ENCODE measurements at regions not wholly inside any gene's neighbourhood (a gene's known extent, or its start where the extent isn't known, plus 50 kb on each side); places are given as distances from the start of the nearest gene placed in this dataset.
"Not testable (repeated sequence)": the region's sequence is repeated elsewhere in the genome, so short reads cannot be mapped to it uniquely, and the experiment has no call there.

- no peak for ATAC-seq
- no peak overlapping the region for H3K4me3 Mint-ChIP-seq
Observed at GRCh38 chr9:7432989-7433388, 366.6 kb downstream of the DMAC1 start.

GRCh38 chr9:7417397-7417796, 382.2 kb downstream of the DMAC1 start:
- not testable (repeated sequence) for H3K4me1 Mint-ChIP-seq; ATAC-seq; H3K27ac Mint-ChIP-seq; H3K36me3 Mint-ChIP-seq; H3K4me3 Mint-ChIP-seq; DNase-seq (ENCODE audit: low spot score in 2 of 2); H3K9me3 Mint-ChIP-seq

More at GRCh38 chr9:7432989-7433388, 366.6 kb downstream of the DMAC1 start:
- no peaks in the 10 kb centered on the region for H3K4me1 Mint-ChIP-seq
- H3K9me3 Mint-ChIP-seq: peaks cover 7% of the 10 kb centered on the region
- H3K27ac Mint-ChIP-seq: no peak overlapping the region
- H3K36me3 Mint-ChIP-seq: no peaks in the 10 kb centered on the region
- no peak for DNase-seq (ENCODE audit: low spot score in 2 of 2)

- Mint-ChIP-seq H3K4me1 (no peaks in the 10 kb centered on the region), H3K9me3 (peaks cover 4% of the 10 kb centered on the region), H3K4me3 (no peak overlapping the region), H3K36me3 (no peaks in the 10 kb centered on the region), H3K27ac (no peak overlapping the region)
- ATAC-seq (no peak), DNase-seq (ENCODE audit: low spot score in 2 of 2) (no peak)
Observed at GRCh38 chr9:7415836-7416235, 383.7 kb downstream of the DMAC1 start.

GRCh38 chr9:7408845-7409244, 390.7 kb downstream of the DMAC1 start:
- Mint-ChIP-seq H3K4me3 (no peak overlapping the region), H3K9me3 (no peaks in the 10 kb centered on the region), H3K27ac (no peak overlapping the region), H3K4me1 (no peaks in the 10 kb centered on the region), H3K36me3 (no peaks in the 10 kb centered on the region)
- DNase-seq (ENCODE audit: low spot score in 2 of 2): no peak
- ATAC-seq: no peak

- no peak for ATAC-seq
- DNase-seq (ENCODE audit: low spot score in 2 of 2): no peak
- Mint-ChIP-seq H3K36me3 (no peaks in the 10 kb centered on the region), H3K9me3 (no peaks in the 10 kb centered on the region), H3K4me1 (no peaks in the 10 kb centered on the region), H3K27ac (no peak overlapping the region), H3K4me3 (no peak overlapping the region)
Observed at GRCh38 chr9:7407246-7407645, 392.3 kb downstream of the DMAC1 start.

GRCh38 chr9:7405924-7406604, 393.5 kb downstream of the DMAC1 start:
- ATAC-seq (no peak), DNase-seq (ENCODE audit: low spot score in 2 of 2) (no peak)
- no peak overlapping the region for H3K27ac Mint-ChIP-seq
- H3K9me3 Mint-ChIP-seq: no peaks in the 10 kb centered on the region
- H3K4me3 Mint-ChIP-seq: no peak overlapping the region
- no peaks in the 10 kb centered on the region for H3K36me3 Mint-ChIP-seq
- no peaks in the 10 kb centered on the region for H3K4me1 Mint-ChIP-seq

GRCh38 chr9:7403839-7404487, 395.6 kb downstream of the DMAC1 start:
- Mint-ChIP-seq H3K4me1 (no peaks in the 10 kb centered on the region), H3K9me3 (no peaks in the 10 kb centered on the region), H3K36me3 (no peaks in the 10 kb centered on the region), H3K27ac (no peak overlapping the region), H3K4me3 (no peak overlapping the region)
- ATAC-seq (no peak), DNase-seq (ENCODE audit: low spot score in 2 of 2) (no peak)

- Mint-ChIP-seq H3K36me3 (no peaks in the 10 kb centered on the region), H3K9me3 (no peaks in the 10 kb centered on the region)
- no peak for ATAC-seq
Observed at GRCh38 chr9:7403028-7403389, 396.6 kb downstream of the DMAC1 start.

GRCh38 chr9:7402334-7403027, 397.1 kb downstream of the DMAC1 start:
- H3K27ac Mint-ChIP-seq: no peak overlapping the region
- no peak for DNase-seq (ENCODE audit: low spot score in 2 of 2)
- no peak overlapping the region for H3K4me3 Mint-ChIP-seq
- H3K4me1 Mint-ChIP-seq: no peaks in the 10 kb centered on the region
- peak; percentile 9 for ATAC-seq
- no peaks in the 10 kb centered on the region for H3K36me3 Mint-ChIP-seq
- H3K9me3 Mint-ChIP-seq: no peaks in the 10 kb centered on the region

More at GRCh38 chr9:7403028-7403389, 396.6 kb downstream of the DMAC1 start:
- Mint-ChIP-seq H3K4me3 (no peak overlapping the region), H3K4me1 (no peaks in the 10 kb centered on the region), H3K27ac (no peak overlapping the region)
- no peak for DNase-seq (ENCODE audit: low spot score in 2 of 2)

GRCh38 chr9:7401116-7401515, 398.5 kb downstream of the DMAC1 start:
- ATAC-seq: no peak
- no peak for DNase-seq (ENCODE audit: low spot score in 2 of 2)
- Mint-ChIP-seq H3K4me3 (no peak overlapping the region), H3K4me1 (no peaks in the 10 kb centered on the region), H3K36me3 (no peaks in the 10 kb centered on the region), H3K27ac (no peak overlapping the region), H3K9me3 (no peaks in the 10 kb centered on the region)

- Mint-ChIP-seq H3K27ac (no peak overlapping the region), H3K4me1 (no peaks in the 10 kb centered on the region), H3K4me3 (no peak overlapping the region), H3K9me3 (no peaks in the 10 kb centered on the region), H3K36me3 (no peaks in the 10 kb centered on the region)
- ATAC-seq (no peak), DNase-seq (ENCODE audit: low spot score in 2 of 2) (no peak)
Observed at GRCh38 chr9:7394002-7394774, 405.4 kb downstream of the DMAC1 start.

- H3K27ac Mint-ChIP-seq: no peak overlapping the region
- H3K4me1 Mint-ChIP-seq: no peaks in the 10 kb centered on the region
- DNase-seq (ENCODE audit: low spot score in 2 of 2): no peak
- H3K4me3 Mint-ChIP-seq: no peak overlapping the region
- ATAC-seq: no peak
- H3K9me3 Mint-ChIP-seq: no peaks in the 10 kb centered on the region
- no peaks in the 10 kb centered on the region for H3K36me3 Mint-ChIP-seq
Observed at GRCh38 chr9:7392148-7392547, 407.4 kb downstream of the DMAC1 start.

- H3K36me3 Mint-ChIP-seq: no peaks in the 10 kb centered on the region
- no peaks in the 10 kb centered on the region for H3K9me3 Mint-ChIP-seq
- no peaks in the 10 kb centered on the region for H3K4me1 Mint-ChIP-seq
- ATAC-seq (no peak), DNase-seq (ENCODE audit: low spot score in 2 of 2) (no peak)
- H3K27ac Mint-ChIP-seq: no peak overlapping the region
- H3K4me3 Mint-ChIP-seq: no peak overlapping the region
Observed at GRCh38 chr9:7388755-7389154, 410.8 kb downstream of the DMAC1 start.

- Mint-ChIP-seq H3K4me1 (no peaks in the 10 kb centered on the region), H3K27ac (no peak overlapping the region), H3K4me3 (no peak overlapping the region), H3K36me3 (no peaks in the 10 kb centered on the region), H3K9me3 (no peaks in the 10 kb centered on the region)
- no peak for DNase-seq (ENCODE audit: low spot score in 2 of 2)
- ATAC-seq: no peak
Observed at GRCh38 chr9:7387840-7388239, 411.7 kb downstream of the DMAC1 start.

GRCh38 chr9:7382304-7382703, 417.3 kb downstream of the DMAC1 start:
- Mint-ChIP-seq H3K4me1 (no peaks in the 10 kb centered on the region), H3K4me3 (no peak overlapping the region), H3K9me3 (no peaks in the 10 kb centered on the region), H3K36me3 (no peaks in the 10 kb centered on the region), H3K27ac (no peak overlapping the region)
- ATAC-seq (no peak), DNase-seq (ENCODE audit: low spot score in 2 of 2) (no peak)

All from stimulated activated effector memory CD8-positive, alpha-beta T cell treated with anti-CD3 and anti-CD28 coated beads, Interleukin-12 subunit alpha, Interleukin-12 subunit beta, amount 100 ng/mL, for 72 hours (primary cell).